ENCODE measurements at regions not wholly inside any gene's neighbourhood (a gene's known extent, or its start where the extent isn't known, plus 50 kb on each side); places are given as distances from the start of the nearest gene placed in this dataset.

DNA sequence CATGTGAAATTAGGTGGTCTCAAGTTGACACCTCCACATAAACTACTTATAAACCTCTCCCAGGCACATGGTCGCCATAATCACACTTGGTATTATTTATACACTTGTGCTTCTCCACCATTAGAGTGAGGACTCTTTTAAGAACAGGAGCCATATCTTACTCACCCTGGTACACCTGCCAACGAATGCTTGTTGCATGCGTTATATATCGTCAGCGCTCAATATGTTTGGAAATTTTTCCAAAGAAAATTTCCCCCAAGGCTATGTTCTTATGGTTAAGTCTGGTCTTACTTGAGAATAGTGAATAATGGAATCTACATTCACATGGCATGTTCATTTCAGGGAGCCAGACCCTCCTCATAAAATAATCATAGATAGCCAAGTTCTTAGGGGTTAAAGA, 271.7 kb downstream of the BCL11A start:
- Histone ChIP-seq H3K27ac (no peak overlapping the region), H3K27me3 (no peaks in the 10 kb centered on the region), H3K4me1 (peaks cover 0 to 17% (median 0%) of the 10 kb centered on the region in 9 donors), H3K9me3 (no peaks in the 10 kb centered on the region), H3K36me3 (no peaks in the 10 kb centered on the region), H3K4me3 (no peak overlapping the region)
- intact Hi-C loops (cut with DNase I): no loop called here
- ATAC-seq: no peak
- WGBS, 2 donors: 62 to 82% methylated on average over 5 of the region's 5 CpGs
- TF ChIP-seq, protein P1, sequence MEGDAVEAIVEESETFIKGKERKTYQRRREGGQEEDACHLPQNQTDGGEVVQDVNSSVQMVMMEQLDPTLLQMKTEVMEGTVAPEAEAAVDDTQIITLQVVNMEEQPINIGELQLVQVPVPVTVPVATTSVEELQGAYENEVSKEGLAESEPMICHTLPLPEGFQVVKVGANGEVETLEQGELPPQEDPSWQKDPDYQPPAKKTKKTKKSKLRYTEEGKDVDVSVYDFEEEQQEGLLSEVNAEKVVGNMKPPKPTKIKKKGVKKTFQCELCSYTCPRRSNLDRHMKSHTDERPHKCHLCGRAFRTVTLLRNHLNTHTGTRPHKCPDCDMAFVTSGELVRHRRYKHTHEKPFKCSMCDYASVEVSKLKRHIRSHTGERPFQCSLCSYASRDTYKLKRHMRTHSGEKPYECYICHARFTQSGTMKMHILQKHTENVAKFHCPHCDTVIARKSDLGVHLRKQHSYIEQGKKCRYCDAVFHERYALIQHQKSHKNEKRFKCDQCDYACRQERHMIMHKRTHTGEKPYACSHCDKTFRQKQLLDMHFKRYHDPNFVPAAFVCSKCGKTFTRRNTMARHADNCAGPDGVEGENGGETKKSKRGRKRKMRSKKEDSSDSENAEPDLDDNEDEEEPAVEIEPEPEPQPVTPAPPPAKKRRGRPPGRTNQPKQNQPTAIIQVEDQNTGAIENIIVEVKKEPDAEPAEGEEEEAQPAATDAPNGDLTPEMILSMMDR (IDR thresholded peaks at IDR 0.05): no peak
- DNase-seq: no peak

DNA sequence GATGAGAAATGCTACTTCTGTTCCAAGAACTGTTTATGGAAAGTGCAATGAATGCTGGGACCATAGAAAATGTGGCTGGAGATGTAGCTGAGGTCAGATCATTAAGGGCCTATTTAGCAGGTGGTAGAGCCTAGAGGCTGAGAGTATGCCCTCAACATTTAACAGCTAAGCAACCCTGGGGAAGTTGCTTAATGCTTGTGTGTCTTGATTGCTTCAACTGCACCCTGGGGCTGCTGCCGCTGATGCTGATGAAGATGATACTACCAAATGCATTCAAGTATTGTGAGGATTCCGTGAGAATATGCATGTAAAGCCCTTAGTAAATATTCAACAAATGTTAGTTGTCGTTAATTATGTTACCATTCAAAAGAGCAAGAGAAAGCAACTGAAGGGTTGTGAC, 273.2 kb downstream of the BCL11A start:
- H3K4me1 ChIP-seq: peaks cover 0 to 9% (median 0%) of the 10 kb centered on the region in 9 donors
- no peak for DNase-seq
- H3K4me3 ChIP-seq: no peak overlapping the region
- no peak overlapping the region for H3K27ac ChIP-seq
- TF ChIP-seq, protein P1 (IDR thresholded peaks at IDR 0.05): no peak
- no peaks in the 10 kb centered on the region for H3K27me3 ChIP-seq
- 82 to 85% methylated on average over 3 of the region's 3 CpGs for WGBS, 2 donors
- intact Hi-C loops (cut with DNase I): no loop called here
- no peaks in the 10 kb centered on the region for H3K36me3 ChIP-seq
- peaks cover 0 to 3% (median 0%) of the 10 kb centered on the region in 11 donors for H3K9me3 ChIP-seq
- ATAC-seq: no peak

DNA sequence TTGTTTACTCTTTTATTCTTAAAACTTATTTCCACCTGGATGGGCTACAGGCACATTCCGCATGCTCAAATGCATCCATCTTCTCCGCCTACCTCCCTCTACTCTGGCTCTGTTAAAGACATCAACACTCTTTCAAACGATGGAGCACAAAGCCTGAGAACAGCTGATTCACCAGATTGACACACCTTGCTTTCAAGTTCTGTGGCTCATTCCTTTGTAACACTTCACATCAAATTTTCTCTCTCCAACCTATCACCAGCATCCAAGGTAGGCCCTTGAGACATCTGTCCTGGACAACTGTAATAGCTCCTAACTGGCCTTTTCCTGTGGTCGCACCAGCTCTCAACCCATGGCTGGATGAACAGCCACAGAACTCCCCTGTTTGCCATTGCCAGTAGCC, 274.5 kb downstream of the BCL11A start:
- peaks cover 0 to 14% (median 8%) of the 10 kb centered on the region in 11 donors for H3K9me3 ChIP-seq
- no peaks in the 10 kb centered on the region for H3K36me3 ChIP-seq
- no peaks in the 10 kb centered on the region for H3K27me3 ChIP-seq
- no peak overlapping the region for H3K27ac ChIP-seq
- ATAC-seq: no peak
- 84 to 87% methylated on average over 4 of the region's 4 CpGs for WGBS, 2 donors
- H3K4me1 ChIP-seq: peaks cover 0 to 7% (median 0%) of the 10 kb centered on the region in 9 donors
- DNase-seq: no peak
- TF ChIP-seq, protein P1 (IDR thresholded peaks at IDR 0.05): no peak
- intact Hi-C loops (cut with DNase I): no loop called here
- H3K4me3 ChIP-seq: no peak overlapping the region

DNA sequence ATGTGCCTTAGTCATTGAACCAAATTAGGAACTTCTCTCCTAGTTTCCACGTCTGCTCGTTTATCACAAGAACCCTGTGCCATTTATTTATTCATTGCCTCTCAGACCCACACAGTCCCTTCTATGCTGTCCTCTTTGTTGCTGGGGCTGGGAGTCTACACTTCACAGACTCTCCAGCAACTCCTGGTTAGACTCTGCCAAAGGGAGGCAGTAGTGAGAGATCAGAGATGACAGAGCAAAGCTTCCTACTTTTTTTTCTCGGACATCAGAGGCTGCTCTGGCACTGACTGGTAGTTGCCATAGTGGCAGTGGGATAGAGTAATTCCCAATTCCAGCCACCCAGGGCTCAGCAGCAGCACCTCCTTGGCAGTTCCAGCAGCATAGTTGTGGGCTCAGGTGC, 277.5 kb downstream of the BCL11A start:
- 80 to 81% methylated on average over 3 of the region's 3 CpGs for WGBS, 2 donors
- H3K36me3 ChIP-seq: no peaks in the 10 kb centered on the region
- no peak for DNase-seq
- ATAC-seq: no peak
- intact Hi-C loops (cut with DNase I): no loop called here
- no peaks in the 10 kb centered on the region for H3K27me3 ChIP-seq
- H3K9me3 ChIP-seq: peaks cover 0 to 14% (median 8%) of the 10 kb centered on the region in 11 donors
- H3K4me3 ChIP-seq: no peak overlapping the region
- TF ChIP-seq, protein P1 (IDR thresholded peaks at IDR 0.05): no peak
- H3K27ac ChIP-seq: no peak overlapping the region
- no peaks in the 10 kb centered on the region for H3K4me1 ChIP-seq

Data from heart right ventricle (tissue), 16 donors.